HepG2 (cell line): ENCODE measurements at regions not wholly inside any gene's neighbourhood (a gene's known extent, or its start where the extent isn't known, plus 50 kb on each side); places are given as distances from the start of the nearest gene placed in this dataset.

Experiments
- ASH2L ChIP-seq: fragments of 300-600, 200-600 bp; sonication (generic); IDR thresholded peaks from 2 replicates; pipeline ENCODE4 v1.7.0; 2017; ENCODE audit warnings: low read depth, mild to moderate bottlenecking, moderate library complexity, mixed read lengths, low read length; ENCODE audit not compliant: insufficient read length
- DR1 ChIP-seq: sonication (generic); formaldehyde crosslinking; IDR thresholded peaks from 2 replicates; pipeline ENCODE4 v1.8.0; 2021; ENCODE audit warnings: mild to moderate bottlenecking, missing genetic modification reagents, inconsistent platforms
- GATA4 ChIP-seq: sonication (generic); IDR thresholded peaks from 2 replicates; pipeline ENCODE4 v1.6.1; 2016; ENCODE audit warnings: antibody characterized with exemption, low read depth, borderline replicate concordance
- HNRNPH1 ChIP-seq: fragments of 200-400 bp; formaldehyde crosslinking; optimal IDR thresholded peaks from 2 replicates; pipeline ENCODE3; 2017; ENCODE audit warnings: mild to moderate bottlenecking, low read depth, low read length
- HNRNPUL1 ChIP-seq: fragments of 200-400 bp; formaldehyde crosslinking; IDR thresholded peaks from 2 replicates; pipeline ENCODE4 v1.6.1; 2017; ENCODE audit warnings: low read depth, mild to moderate bottlenecking, low read length, moderate library complexity
- MEIS1 ChIP-seq: sonication (generic); formaldehyde crosslinking; IDR thresholded peaks from 2 replicates; pipeline ENCODE4 v1.9.0; 2021; ENCODE audit warnings: mild to moderate bottlenecking, missing genetic modification reagents, moderate library complexity, borderline replicate concordance
- NFYB ChIP-seq: sonication (generic); formaldehyde crosslinking; IDR thresholded peaks from 2 replicates; pipeline ENCODE4 v1.4.0; 2020; ENCODE audit warnings: missing genetic modification reagents
- ONECUT2 ChIP-seq: sonication (generic); formaldehyde crosslinking; IDR thresholded peaks from 2 replicates; pipeline ENCODE4 v1.4.0; 2020; ENCODE audit warnings: missing genetic modification reagents
- POLR2G ChIP-seq: fragments of 200-400 bp; formaldehyde crosslinking; IDR thresholded peaks from 2 replicates; pipeline ENCODE4 v1.6.1; 2018; ENCODE audit warnings: mild to moderate bottlenecking, low read depth, low read length, moderate library complexity
- PRPF4 ChIP-seq: fragments of 200-400 bp; formaldehyde crosslinking; IDR thresholded peaks from 2 replicates; pipeline ENCODE4 v1.6.1; 2016; ENCODE audit warnings: low read length, low read depth; ENCODE audit not compliant: poor library complexity, severe bottlenecking
- RBFOX2 ChIP-seq: fragments of 200-400 bp; formaldehyde crosslinking; IDR thresholded peaks from 2 replicates; pipeline ENCODE4 v1.6.1; 2017; ENCODE audit warnings: low read depth, mild to moderate bottlenecking, low read length
- RXRB ChIP-seq: IDR thresholded peaks from 2 replicates; pipeline ENCODE4 v1.6.1; 2016; ENCODE audit warnings: borderline replicate concordance, missing genetic modification reagents, missing compliant biosample characterization
- SP140L ChIP-seq: sonication (generic); formaldehyde crosslinking; IDR thresholded peaks from 2 replicates; pipeline ENCODE4 v1.4.0; 2020; ENCODE audit warnings: missing genetic modification reagents, borderline replicate concordance
- SSRP1 ChIP-seq: IDR thresholded peaks from 2 replicates; pipeline ENCODE4 v1.6.1; 2016; ENCODE audit warnings: control low read depth
- YEATS2 ChIP-seq: sonication (generic); formaldehyde crosslinking; IDR thresholded peaks from 2 replicates; pipeline ENCODE4 v1.4.0; 2020; ENCODE audit warnings: missing genetic modification reagents, borderline replicate concordance
- ZFP62 ChIP-seq: sonication (generic); formaldehyde crosslinking; IDR thresholded peaks from 2 replicates; pipeline ENCODE4 v1.4.0; 2020; ENCODE audit warnings: missing genetic modification reagents
- ZKSCAN8 ChIP-seq: IDR thresholded peaks from 2 replicates; pipeline ENCODE4 v1.6.1; 2016; ENCODE audit warnings: borderline replicate concordance, missing genetic modification reagents, missing compliant biosample characterization
- ZNF350 ChIP-seq: sonication (generic); formaldehyde crosslinking; IDR thresholded peaks from 2 replicates; pipeline ENCODE4 v1.4.0; 2020; ENCODE audit warnings: mild to moderate bottlenecking, low read depth, missing genetic modification reagents, borderline replicate concordance
- ZNF546 ChIP-seq: sonication (generic); formaldehyde crosslinking; conservative IDR thresholded peaks from 2 replicates; pipeline ENCODE4 v1.8.1; 2023; ENCODE audit warnings: mild to moderate bottlenecking, missing genetic modification reagents
- ZSCAN30 ChIP-seq: sonication (generic); formaldehyde crosslinking; IDR thresholded peaks from 2 replicates; pipeline ENCODE4 v1.5.0; 2020; ENCODE audit warnings: mild to moderate bottlenecking, missing genetic modification reagents
- TF ChIP-seq, protein P1 (sequence below): sonication (generic); formaldehyde crosslinking; IDR thresholded peaks from 2 replicates; pipeline ENCODE4 v1.4.0; 2020; ENCODE audit warnings: missing genetic modification reagents
- TF ChIP-seq, protein P2 (sequence below): sonication (generic); formaldehyde crosslinking; IDR thresholded peaks from 2 replicates; pipeline ENCODE4 v1.4.0; 2020; ENCODE audit warnings: missing genetic modification reagents
- TF ChIP-seq, protein P3 (sequence below): sonication (generic); formaldehyde crosslinking; IDR thresholded peaks from 2 replicates; pipeline ENCODE4 v1.8.1; 2023; ENCODE audit warnings: mild to moderate bottlenecking, missing genetic modification reagents
- TF ChIP-seq, protein P4 (sequence below): sonication (generic); formaldehyde crosslinking; IDR thresholded peaks from 2 replicates; pipeline ENCODE4 v1.5.0; 2020; ENCODE audit warnings: missing genetic modification reagents
- TF ChIP-seq, protein P5 (sequence below): sonication (generic); formaldehyde crosslinking; IDR thresholded peaks from 2 replicates; pipeline ENCODE4 v1.4.0; 2020; ENCODE audit warnings: mild to moderate bottlenecking, missing genetic modification reagents

DNA sequence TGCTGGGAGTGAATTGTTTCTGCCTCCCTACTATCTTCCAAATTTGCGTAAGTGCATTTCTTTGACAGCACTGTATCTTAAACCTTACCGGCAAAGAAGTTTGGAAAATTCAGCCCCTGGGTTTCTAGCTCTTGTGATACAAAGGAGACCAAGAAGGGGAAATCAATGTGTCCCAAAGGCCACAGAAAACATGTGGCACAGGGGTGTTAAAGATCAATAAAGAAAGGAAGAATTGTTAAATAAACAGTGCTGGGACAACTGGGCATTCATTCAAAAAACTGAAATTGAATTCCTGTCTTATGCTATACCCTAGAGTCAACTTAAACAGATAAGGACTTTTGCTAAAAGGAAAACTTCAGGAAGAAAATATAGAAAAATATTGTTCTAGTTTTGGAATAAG lies 328.1 kb downstream of the MAN2A1 start (continued):
- TF ChIP-seq, protein P1, sequence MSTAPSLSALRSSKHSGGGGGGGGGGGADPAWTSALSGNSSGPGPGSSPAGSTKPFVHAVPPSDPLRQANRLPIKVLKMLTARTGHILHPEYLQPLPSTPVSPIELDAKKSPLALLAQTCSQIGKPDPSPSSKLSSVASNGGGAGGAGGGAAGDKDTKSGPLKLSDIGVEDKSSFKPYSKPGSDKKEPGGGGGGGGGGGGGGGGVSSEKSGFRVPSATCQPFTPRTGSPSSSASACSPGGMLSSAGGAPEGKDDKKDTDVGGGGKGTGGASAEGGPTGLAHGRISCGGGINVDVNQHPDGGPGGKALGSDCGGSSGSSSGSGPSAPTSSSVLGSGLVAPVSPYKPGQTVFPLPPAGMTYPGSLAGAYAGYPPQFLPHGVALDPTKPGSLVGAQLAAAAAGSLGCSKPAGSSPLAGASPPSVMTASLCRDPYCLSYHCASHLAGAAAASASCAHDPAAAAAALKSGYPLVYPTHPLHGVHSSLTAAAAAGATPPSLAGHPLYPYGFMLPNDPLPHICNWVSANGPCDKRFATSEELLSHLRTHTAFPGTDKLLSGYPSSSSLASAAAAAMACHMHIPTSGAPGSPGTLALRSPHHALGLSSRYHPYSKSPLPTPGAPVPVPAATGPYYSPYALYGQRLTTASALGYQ (CRISPR knock-in tag) = 0 out of 2 replicates have a peak, but pooled peaks have one; percentile 48
- TF ChIP-seq RXRB (CRISPR knock-in tag) (peak; percentile 71; the same call in 1 of the 2 replicates), GATA4 (no peak), ZNF546 (no peak), ZSCAN30 (no peak), YEATS2 (CRISPR knock-in tag) (no peak; the same call in 1 of the 2 replicates), ZFP62 (CRISPR knock-in tag) (no peak), HNRNPUL1 (no peak), ZNF350 (no peak), DR1 (CRISPR knock-in tag) (no peak), SSRP1 (CRISPR knock-in tag) (no peak), SP140L (CRISPR knock-in tag) (no peak), ZKSCAN8 (CRISPR knock-in tag) (no peak; the same call in 1 of the 2 replicates), HNRNPH1 (no peak), POLR2G (no peak), NFYB (CRISPR knock-in tag) (no peak), MEIS1 (no peak), ASH2L (peak; percentile 22), RBFOX2 (no peak), PRPF4 (no peak), ONECUT2 (CRISPR knock-in tag) (peak; percentile 89)
- TF ChIP-seq, protein P2, sequence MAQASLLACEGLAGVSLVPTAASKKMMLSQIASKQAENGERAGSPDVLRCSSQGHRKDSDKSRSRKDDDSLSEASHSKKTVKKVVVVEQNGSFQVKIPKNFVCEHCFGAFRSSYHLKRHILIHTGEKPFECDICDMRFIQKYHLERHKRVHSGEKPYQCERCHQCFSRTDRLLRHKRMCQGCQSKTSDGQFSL (CRISPR knock-in tag) = no peak
- TF ChIP-seq, protein P3, sequence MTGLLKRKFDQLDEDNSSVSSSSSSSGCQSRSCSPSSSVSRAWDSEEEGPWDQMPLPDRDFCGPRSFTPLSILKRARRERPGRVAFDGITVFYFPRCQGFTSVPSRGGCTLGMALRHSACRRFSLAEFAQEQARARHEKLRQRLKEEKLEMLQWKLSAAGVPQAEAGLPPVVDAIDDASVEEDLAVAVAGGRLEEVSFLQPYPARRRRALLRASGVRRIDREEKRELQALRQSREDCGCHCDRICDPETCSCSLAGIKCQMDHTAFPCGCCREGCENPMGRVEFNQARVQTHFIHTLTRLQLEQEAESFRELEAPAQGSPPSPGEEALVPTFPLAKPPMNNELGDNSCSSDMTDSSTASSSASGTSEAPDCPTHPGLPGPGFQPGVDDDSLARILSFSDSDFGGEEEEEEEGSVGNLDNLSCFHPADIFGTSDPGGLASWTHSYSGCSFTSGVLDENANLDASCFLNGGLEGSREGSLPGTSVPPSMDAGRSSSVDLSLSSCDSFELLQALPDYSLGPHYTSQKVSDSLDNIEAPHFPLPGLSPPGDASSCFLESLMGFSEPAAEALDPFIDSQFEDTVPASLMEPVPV = no peak
- TF ChIP-seq, protein P4, sequence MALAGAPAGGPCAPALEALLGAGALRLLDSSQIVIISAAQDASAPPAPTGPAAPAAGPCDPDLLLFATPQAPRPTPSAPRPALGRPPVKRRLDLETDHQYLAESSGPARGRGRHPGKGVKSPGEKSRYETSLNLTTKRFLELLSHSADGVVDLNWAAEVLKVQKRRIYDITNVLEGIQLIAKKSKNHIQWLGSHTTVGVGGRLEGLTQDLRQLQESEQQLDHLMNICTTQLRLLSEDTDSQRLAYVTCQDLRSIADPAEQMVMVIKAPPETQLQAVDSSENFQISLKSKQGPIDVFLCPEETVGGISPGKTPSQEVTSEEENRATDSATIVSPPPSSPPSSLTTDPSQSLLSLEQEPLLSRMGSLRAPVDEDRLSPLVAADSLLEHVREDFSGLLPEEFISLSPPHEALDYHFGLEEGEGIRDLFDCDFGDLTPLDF (CRISPR knock-in tag) = no peak
- TF ChIP-seq, protein P5, sequence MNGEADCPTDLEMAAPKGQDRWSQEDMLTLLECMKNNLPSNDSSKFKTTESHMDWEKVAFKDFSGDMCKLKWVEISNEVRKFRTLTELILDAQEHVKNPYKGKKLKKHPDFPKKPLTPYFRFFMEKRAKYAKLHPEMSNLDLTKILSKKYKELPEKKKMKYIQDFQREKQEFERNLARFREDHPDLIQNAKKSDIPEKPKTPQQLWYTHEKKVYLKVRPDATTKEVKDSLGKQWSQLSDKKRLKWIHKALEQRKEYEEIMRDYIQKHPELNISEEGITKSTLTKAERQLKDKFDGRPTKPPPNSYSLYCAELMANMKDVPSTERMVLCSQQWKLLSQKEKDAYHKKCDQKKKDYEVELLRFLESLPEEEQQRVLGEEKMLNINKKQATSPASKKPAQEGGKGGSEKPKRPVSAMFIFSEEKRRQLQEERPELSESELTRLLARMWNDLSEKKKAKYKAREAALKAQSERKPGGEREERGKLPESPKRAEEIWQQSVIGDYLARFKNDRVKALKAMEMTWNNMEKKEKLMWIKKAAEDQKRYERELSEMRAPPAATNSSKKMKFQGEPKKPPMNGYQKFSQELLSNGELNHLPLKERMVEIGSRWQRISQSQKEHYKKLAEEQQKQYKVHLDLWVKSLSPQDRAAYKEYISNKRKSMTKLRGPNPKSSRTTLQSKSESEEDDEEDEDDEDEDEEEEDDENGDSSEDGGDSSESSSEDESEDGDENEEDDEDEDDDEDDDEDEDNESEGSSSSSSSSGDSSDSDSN (CRISPR knock-in tag) = no peak
